GM18511 (cell line): ENCODE measurements at regions not wholly inside any gene's neighbourhood (a gene's known extent, or its start where the extent isn't known, plus 50 kb on each side); places are given as distances from the start of the nearest gene placed in this dataset.
A peak's percentile ranks its signal among the peaks of the same experiment; 100 is the strongest.

Source experiments
- ATAC-seq: cut with Tn5 transposase; IDR thresholded peaks from one replicate; pipeline ENCODE4 v1.9.1; 2021; ENCODE audit warnings: mild to moderate bottlenecking, moderate library complexity; ENCODE audit not compliant: unreplicated experiment

DNA sequence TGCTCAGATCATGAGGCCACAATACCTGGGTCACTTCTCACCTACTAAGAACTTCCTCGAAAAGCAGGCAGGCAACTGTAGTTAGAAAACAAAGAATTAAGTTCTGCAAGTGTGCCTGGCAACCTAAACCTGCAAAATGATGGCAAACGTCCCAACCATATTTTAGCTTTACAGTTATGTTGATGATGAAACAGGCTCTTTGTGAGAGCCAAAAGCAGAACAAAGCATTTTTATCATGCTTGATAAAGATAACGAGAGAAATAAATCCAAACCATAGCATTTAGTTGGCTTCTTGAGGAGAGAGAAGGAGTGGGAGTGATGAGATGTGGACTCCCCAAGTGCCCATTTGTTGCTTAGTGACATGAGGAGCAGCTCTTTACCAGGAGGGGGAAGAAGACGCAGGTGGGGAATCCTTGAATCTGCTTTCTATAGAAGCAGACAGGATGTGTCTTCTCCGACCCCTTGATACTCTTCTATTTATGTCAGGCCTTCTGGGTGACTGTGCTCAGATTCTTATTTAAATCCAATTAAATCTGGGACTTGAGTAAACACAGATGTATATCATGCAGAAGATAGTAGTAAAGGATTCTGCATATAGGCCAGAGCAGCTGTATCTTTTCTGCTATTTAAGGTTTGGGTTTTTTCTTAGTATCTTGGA is 221.2 kb downstream of the TMEM167A start:
- no peak for ATAC-seq

DNA sequence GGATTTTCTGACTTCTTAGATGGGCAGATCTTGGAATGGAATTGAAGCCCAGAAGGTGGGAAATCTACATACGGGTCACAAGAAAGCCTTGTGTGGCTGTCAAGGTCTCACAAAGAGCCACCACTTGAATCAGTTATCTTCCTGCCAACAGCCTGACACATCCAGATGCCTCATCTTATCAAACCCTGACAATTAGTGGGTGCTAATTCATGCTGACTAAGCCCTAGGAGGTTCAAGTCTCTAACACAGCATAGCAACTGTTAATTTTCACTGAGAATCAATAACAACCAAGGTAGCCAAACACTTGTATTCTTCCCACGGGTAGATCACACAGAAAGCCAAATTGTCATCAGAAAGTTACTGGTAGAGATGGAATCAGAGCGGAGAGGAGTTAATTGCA is 222.2 kb downstream of the TMEM167A start:
- no peak for ATAC-seq

DNA sequence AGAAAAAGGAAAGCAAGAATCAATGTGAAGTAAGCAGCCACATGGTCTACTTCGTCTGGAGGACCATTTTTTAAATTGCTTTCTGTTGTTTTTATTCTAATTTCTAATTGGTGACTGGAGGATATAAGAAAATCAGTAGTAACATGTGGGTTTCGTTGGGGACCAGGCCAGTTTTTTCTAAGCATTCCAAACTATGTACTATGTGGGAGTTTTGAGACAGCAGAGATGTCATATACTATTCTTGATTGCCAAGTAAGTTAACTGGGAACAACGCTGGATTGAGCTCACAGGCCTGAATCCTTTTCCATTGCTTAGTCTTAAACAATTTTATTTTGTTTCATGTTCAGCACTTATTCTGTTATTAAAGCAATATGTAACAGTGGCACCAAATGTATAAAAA is 225.7 kb downstream of the TMEM167A start:
- no peak for ATAC-seq

DNA sequence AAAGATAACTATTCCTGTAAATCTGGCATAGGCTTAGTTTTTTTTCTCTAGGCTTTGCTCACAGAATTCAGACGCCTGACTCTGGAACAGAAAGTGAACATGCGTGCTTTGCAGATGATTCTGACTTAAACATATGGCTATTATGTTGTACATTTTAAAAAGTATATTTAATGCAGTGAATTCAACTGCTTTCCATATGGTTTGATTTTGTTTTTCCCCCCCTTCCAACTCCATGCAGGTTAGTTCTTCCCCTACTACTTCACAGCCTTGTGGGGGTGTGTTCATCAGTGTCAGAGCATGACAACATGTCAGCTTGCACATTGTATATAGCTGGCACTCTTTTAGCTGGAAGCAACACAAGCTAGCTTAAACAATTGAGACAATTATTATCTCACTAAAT is 226.8 kb downstream of the TMEM167A start:
- no peak for ATAC-seq

DNA sequence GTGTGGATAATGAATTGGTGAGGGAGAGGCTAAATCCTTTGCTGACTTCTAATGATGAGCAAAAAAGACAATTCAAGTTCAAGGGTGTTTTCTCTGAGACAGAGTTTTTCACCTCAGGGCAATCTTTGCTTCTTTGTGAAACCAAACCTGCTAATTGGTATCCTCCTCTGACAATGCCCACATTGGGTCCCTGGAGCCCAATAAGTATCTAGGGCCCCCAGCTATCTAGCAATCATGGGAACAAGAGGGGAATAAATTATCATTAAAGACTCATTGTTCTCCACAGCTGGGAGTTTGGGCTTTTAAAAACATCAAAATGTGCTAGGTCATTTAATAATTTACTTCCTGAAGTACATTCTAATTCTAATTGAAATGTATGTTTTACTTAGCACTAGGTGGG is 227.3 kb downstream of the TMEM167A start:
- ATAC-seq = no peak

DNA sequence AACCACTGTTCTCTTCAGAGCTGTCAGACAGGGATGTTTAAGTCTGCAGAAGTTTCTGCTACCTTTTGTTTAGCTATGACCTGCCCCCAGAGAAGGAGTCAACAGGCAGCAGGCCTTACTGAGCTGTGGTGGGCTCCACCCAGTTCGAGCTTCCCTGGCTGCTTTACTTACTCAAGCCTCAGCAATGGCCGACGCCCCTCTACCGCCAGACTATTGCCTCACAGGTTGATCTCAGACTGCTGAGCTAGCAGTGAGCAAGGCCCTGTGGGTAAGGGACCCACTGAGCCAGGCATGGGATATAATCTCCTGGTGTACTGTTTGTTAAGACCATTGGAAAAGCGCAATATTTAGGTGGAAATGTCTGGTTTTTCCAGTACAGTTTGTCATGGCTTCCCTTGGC is 229.6 kb downstream of the TMEM167A start:
- no peak for ATAC-seq

DNA sequence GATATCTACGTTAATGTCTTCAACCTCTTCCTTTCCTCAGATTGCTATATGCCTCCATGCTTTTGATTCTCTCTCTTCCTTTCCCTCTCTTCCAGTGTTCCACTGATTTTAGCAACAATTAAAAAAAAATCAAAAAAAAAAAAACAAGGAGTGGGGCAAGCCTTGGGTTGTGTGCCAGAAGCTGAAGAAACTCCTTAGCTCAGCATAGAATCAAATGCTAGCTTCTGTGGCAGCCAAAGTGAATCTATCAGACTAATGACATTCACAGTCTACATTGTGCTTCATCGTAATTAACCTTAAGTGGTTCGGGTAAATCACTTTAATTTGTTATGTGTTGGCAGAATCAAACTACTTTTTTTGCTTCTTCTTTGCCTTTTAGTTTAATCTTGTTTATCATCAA is 237.3 kb downstream of the TMEM167A start:
- ATAC-seq = no peak

DNA sequence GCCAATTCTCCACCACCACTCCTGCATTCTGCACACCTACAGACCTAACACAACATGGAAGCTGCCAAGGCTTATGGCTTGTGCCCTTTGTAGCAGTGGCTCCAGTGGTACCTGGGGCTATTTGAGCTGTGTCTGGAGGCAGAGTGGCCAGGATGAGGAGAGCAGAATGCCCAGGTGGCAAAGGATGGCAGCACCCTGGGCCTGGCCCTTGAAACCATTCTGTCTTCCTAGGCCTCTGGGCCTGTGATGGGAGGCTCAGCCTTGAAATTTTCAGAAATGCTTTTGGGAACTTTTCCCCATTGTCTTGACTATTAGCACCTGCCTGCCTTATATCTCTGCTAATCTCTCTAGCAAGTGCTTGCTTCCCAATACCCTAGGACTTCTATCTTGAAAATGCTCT is 241.7 kb downstream of the TMEM167A start:
- ATAC-seq = no peak

DNA sequence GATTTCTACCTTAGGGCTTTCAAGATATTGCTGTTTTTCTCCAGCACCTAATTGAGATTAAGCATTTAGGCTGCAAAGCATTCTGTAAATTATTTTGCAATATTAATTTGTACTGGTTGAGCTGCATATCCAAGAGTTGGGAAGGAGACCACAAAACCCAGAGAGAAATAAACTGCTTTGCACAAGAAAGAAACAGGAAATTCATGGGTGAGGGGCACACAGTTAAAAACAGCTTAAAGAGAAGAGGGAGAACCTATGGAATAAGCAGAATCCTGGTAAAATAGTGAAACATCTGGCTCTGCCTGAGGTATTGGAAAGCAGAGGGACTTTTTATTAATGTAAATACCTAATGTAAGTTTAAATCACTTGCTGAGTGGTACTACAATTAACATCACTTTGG is 243.0 kb downstream of the TMEM167A start:
- ATAC-seq = no peak

DNA sequence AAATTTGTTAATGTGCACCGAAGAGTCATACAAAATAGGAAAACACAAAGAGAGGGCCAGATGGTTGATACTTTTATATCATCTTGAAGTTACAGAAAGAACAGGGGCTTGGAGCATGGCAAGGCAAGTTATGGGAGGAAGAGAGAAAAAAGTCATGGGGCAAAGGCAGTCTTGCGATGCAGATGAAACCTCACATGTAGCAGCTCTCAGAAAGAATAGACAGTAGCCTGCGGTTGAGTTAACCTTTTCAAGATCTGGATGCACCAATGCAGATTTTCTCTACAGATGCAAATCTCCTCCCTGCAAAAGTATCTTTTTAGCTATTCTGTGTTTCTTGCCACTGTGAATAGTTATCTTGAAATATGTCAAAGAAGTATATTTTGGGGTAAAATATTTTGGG is 243.9 kb downstream of the TMEM167A start:
- ATAC-seq = no peak

DNA sequence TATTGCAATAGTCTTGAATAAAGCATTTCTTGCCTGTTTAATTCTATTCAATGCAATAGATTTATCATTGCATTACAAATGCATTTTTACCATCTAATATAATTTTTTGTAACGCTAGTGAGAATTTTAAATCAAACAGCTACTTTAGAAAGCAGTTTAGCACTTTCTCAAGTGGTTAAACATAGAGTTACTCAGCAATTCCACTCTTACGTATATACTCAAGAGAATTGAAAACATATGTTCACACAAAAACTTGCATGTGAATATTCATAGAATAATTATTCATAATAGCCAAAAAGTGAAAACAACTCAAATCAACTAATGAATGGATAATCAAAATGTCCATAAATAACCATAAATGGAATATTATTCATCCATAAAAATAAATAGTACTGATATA is 244.7 kb downstream of the TMEM167A start:
- no peak for ATAC-seq

DNA sequence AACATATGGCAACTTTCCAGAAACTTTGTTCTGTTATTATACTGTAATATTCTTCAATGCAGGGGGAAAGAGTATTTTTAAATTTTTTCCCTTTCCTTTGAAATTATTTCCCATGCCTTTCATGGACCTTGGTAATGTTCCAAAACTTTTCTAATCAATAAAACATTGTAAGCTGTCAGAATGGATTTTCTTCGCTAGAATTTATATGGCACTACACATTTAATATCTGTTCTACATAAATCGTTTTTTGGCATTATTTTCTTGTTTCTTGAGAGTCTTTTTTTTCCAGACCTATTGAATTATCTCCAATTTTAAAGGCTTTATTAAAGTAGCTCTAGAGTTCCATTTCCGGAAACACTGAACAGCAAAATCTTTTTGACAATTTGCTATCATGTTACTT is 249.0 kb downstream of the TMEM167A start:
- ATAC-seq = no peak

DNA sequence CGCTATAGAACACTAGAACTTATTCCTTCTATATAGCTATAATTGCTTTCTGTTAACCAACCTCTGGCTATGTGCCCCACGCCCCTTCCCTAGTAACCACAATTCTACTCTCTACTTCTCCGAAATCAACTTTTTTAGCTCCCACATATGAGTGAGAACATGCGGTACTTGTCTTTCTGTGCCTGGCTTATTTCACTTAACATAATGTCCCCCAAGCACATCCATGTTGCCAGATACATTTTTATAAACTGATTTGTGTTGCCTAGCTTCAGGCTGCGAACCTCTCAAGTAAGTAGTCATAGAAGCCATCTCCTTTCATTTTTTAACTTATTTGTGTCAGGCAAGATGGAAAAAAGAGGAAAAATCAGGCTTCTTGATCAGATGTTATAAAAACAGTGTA is 249.5 kb downstream of the TMEM167A start:
- ATAC-seq = no peak

DNA sequence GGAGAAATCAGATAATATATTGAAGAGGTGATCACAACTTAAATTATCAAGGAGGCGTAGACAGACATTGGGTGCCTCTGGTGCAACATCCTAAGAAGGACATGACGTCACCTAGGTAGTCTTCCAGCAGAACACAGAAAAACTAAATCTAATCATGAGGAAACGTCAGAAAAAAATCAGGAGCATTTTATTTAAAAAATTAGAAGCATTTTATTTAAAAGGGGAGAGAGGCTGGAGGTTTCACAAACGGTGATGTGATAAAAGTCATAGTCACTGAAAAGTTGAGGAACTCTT is 254.6 kb downstream of the TMEM167A start:
- ATAC-seq = no peak

DNA sequence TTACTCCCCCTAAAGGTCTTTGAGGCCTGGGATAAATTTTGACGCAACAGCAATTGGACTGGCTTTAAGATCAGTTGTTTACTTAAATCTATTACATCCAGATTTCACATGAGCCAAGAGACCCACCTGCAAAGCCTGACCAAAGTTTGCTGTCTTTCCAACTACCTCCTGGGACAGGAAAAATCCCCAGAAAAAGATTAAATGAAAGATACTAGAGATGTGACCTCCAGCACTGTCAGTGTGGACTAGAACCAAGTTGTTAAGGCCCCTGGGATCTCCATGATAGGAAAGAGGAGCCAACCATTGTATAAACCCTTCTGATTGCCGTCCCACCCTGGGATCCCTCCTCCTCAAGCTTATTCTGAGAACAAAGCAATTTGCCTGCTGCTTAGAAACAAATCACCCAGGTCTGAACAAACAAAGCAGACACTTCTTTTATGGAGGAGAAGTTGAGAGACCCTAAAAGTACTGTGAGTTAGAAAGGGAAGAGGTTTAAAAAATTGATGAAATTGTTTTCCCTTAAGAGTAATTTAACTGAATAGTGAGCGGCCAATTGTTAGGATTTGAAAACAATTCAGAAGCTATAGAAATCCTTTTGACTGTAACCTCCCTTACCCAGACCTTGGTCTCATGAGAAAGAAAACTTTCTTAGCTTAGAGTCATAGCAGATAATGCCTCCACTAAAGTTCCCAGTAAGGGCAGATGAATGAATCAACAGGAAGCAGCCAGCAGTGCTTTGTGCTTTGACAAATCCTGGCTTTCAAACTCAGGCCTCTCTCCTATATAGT is 255.2 kb downstream of the TMEM167A start:
- ATAC-seq = no peak

DNA sequence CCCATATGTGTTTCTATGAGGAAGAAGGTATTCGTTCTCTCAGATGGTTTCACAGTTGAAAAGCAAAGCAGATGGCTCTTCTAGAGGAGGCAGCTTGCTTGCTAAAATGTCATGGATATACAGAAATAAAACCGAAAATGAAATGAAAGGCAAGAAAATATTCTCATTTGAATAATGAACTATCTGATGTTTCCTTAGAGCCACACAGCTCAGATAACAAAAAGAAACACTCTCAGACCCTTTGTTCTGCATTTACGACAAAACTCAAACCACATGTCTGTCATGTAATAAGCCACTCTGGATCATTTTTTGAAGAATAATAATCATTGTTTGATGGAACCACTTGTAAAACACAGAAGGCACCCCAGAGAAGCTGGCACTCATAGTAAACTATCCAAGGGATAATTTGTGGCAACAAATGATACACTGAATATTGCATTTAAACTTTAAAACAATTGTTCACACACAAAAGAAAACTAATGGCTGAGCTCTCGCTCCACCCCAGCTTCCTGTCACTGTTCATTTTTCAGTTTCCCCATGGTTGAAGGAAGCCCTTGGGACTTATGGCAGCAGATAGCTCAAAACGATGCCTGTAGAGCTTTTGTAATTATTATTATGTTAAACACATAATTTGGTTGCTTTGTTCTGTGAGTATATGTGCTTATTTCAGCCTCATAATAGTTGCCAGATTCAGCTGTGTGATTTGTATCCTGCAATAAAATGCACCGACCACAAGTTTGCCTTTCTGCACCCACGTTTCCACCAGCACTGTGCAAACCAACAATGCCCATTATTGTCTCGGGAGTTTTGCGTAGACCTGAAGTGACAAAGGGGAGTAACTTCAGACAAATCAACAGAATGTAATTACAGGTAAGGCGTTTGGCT is 256.0 kb downstream of the TMEM167A start:
- peak; percentile 78 for ATAC-seq

DNA sequence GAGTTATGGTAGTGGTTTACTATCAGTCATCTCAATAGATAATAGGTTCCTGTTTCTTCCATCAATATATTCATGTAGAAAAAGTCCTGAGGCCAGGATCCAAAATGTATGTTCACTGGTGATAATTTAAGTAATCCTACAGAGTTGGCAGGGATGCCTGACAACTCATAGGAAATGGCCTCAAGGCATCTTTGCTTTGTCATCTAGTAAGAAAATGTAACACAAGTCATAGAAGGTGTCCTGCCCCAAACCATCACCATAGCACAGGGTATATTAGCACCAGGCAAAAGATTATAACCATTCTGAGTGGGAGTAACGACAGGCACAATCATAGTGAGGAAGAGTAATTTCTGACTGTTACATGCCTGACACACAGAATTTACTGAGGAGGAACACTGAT is 257.0 kb downstream of the TMEM167A start:
- ATAC-seq = peak; percentile 11

DNA sequence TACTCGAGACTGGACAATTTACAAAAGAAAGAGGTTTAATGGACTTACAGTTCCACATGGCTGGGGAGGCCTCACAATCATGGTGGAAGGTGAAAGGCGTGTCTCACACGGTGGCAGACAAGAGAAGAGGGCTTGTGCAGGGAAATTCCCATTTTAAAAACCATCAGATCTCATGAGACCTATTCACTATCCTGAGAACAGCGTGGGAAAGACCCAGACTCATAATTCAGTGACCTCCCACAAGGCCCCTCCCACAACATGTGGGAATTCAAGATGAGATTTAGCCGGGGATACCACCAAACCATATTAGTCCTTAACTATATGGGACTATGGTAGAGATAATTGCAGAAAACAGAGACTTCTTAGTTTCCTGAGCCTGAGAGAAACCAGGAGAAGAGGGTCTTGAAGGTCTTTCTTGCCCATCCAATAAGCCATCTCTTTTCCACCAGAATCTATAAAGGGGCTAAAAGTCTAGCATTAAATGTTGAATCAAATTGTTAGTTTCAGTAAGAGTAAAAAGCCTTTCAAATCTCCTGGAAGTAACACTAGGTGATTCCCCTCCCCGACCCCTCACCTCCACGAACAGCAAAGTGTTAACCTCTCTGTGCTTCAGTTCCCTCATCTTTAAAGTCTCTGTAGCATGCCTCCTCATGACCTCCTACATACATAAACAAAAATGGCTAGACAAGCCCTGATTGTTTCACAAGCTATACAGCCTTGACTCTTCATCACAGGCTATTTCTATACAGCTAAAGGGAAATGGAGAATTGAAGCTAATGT is 259.1 kb downstream of the TMEM167A start:
- no peak for ATAC-seq

DNA sequence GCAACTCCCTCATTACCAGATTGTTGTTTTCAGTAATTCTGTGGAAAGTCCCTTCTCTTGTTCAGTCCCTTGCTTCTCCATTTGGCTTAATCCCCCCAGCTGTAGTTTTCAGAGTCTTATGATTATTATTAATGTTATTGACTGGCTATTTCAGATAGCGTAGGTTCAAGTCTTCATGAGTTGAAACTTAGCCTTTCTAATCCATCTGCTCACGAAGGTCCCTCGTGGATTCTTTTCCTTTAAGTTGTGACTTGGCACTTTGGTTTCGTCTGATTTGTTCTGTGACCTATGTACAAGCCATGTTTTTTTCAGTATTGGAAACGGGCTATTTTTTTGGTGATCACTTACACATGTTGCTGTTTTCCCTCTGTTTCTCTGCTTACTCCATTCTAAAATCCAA is 260.3 kb downstream of the TMEM167A start:
- no peak for ATAC-seq

DNA sequence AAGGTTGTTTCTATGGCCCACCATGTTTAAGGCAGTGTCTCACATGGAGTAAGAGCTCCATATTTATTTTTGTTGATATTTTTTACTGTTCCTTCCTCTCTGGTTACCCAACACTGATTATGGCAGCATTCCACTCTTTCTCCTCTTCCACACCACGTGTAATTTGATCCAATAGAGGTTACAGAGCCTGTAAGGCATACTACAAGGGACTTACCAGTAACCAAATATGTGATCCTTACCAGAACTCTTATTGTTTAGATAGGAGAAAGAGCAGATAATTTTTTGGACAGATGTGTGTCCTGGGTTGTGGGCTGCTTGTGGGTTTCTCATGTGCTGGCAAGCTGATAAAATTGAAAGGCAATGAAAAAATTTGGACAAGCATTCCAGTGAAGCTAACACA is 261.3 kb downstream of the TMEM167A start:
- ATAC-seq = no peak

DNA sequence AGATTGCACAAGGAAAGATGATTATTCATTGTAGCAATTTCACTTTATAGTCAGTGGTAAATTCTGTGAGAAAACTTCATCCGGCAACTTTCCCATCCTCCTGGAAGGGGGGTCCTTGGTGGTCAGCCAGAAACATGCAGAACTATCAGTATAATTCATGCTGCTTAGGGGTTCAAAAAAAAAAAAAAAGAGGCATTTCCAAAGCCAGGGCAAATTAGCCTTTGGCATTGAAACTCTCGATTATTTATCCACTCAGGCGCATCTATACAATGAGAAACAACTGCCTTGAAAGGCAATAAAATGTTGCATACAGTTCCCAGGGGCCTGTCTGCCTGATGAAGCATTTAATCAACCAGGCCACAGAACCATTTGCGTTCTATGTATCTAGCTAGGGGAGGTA is 263.3 kb downstream of the TMEM167A start:
- ATAC-seq = no peak
